GM18507 (cell line): ENCODE measurements at regions not wholly inside any gene's neighbourhood (a gene's known extent, or its start where the extent isn't known, plus 50 kb on each side); places are given as distances from the start of the nearest gene placed in this dataset.
"Not testable (repeated sequence)": the region's sequence is repeated elsewhere in the genome, so short reads cannot be mapped to it uniquely, and the experiment has no call there.

Experiments
- DNase-seq: peaks from one replicate; pipeline ENCODE4 v3.0.0; 2011; ENCODE audit warnings: low read depth; ENCODE audit not compliant: insufficient read length; ENCODE audit errors: extremely low spot score
- FAIRE-seq: peaks from 2 replicates; lab custom pipeline; 2011; peaks lifted over from hg19 to GRCh38; lab: Jason Lieb, UNC

DNA sequence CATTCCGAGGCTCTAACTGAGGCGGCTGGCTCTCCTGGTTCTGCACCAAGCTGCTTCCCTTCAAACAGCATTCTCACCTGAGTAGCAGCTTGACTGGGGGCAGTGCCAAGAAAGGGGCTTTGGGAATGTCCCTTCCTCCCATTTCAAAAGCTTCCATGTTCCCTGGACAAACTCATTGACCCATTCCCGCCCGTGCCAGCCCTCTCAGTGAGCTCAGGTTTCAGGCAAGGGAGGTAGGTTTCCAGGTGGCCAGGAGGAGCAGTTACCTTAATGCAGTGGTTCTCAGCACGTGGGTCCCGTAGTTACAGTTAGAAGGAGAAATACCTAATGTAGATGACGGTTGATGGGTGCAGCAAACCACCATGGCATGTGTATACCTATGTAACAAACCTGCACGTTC lies 135.2 kb downstream of the ELOVL4 start:
- FAIRE-seq (no peak), DNase-seq (no peak)

DNA sequence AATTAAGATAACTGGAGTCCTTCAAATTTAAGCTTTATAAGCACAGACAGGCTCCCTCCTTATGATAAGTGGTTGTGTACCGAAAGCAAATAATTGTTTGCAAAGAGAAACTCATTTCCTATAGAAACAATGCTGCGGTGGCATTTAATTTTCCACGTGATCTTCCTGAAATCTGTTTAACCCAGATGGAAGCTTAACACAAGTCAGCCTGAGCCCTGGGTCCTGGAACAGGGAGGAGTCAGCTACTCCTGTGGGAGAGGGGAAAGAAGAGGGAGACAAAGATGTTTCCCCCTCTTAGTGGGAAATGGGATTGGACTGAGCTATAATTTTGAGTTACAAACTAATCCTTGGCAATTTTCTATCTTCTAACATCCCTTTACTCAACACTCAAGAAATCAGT lies 136.5 kb downstream of the ELOVL4 start:
- no peak for FAIRE-seq
- no peak for DNase-seq

DNA sequence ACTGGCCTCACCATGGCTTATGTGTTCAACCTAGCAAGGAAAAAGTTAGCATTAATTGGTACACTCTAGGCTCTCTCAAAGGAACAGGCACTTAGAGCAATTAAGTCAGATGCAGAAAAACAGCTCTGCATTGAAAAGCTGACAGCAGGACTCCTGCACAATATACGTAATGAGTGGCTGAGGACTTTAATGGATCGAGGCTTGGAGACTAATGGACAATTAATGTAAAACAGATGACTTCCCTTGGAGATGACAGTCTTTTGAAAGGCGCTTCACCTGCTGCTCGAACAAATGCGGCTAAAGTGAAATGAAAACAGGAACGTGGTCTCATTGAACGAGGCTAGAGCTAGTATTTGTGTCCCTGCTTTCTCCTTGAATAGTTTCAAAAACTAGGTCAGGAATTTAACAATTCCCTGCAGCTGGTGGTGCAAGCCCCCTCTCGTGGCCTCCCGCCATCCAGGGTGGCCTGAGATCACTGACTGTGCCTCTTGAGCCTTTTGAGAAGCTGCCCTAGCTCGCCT lies 137.1 kb downstream of the ELOVL4 start:
- no peak for DNase-seq
- no peak for FAIRE-seq

DNA sequence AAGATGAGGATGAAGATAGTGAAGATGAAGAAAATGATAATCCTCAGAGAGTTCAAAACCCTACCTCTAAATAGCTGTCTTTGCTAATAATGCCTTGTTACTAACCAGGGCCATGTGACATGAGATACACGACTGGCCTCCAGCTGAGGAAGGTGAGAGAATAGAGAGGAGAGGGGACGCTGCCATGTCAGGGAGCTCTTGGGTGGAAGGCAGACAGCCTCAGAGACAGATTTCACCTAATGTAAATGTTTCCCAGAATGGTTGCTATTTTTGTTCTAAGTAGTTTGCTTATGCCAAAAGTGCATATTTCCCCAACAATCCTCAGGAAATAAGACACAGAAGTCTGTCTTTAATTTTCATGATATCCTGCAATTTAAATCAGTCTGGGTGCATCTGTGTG lies 138.4 kb downstream of the ELOVL4 start:
- DNase-seq, result no peak
- FAIRE-seq, result no peak

DNA sequence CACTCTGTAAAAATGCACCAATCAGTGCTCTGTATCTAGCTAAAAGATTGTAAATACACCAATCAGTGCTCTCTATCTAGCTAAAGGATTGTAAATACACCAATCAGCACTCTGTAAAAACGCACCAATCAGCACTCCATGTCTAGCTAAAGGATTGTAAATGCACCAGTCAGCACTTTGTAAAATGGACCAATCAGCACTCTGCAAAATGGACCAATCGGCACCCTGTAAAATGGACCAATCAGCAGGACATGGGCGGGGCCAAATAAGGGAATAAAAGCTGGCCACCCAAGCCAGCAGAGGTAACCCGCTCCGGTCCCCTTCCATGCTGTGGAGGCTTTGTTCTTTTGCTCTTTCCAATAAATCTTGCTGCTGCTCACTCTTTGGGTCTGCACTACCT lies 140.7 kb downstream of the ELOVL4 start:
- FAIRE-seq, DNase-seq: not testable (repeated sequence)

DNA sequence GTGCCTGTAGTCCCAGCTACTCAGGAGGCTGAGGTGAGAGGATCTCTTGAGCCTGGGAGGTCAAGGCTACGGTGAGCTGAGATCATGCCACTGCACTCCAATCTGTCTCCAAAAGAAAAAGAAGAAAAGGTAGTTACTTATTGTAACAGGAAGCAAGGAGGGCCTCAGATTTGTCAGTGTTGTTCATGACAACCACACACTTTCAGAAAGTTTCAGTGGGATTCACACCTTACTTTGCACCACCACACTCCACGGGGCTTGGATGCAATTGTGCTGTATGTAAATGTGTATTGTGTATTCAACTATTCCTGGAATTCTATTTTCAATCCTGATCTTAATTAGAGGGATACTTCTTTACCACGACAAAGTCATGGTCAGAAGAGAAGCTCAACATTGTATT lies 142.6 kb downstream of the ELOVL4 start:
- DNase-seq (no peak), FAIRE-seq (no peak)

DNA sequence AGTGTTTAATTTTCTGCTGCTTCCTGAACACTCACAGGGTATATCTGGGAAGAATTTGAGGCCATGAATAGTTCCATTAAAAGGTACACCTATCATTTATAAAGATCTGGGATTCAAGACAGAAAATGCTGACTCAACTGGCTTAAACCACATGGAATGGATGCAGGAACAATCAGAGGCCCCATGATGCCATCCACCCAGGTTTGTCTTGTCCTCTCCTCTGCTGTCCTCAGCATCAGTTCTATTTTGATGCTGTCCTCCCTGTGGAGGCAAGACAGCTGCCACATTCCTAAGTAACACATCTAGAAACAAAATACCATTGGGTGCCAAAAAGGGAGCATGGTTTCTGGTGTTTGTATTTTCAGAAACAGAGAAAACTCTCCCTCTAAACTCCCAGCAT lies 143.4 kb downstream of the ELOVL4 start:
- FAIRE-seq (no peak), DNase-seq (no peak)

DNA sequence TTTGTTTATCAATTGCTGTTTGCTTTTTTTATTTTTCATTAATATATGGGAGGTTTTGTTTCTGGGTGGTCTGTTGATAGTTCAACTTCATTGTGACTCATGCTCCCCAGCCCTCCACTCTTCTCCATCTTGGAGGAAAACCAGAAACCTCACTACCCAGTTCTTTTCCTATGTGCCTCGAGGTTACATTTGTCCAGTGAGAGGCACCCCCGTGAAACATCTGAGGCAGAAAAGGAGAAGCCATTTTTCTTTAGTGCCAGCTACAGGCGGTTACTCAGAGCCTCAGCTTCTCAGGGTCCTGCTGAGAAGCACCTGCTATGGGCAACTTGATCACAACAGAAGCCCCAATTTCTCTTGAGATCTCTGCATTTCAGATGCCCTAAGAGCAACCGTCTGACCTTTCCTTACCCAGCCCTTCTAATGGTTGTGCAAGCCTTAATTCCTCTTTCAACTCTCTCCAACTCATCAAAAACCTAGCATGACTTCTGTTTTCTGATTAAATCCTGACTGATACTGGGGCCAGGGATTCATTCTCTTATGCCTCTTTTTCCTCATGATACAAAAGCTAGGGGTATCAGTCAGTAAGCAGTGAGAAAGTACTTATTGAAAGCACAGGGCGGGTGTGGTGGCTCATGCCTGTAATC lies 144.6 kb downstream of the ELOVL4 start:
- no peak for FAIRE-seq
- no peak for DNase-seq

DNA sequence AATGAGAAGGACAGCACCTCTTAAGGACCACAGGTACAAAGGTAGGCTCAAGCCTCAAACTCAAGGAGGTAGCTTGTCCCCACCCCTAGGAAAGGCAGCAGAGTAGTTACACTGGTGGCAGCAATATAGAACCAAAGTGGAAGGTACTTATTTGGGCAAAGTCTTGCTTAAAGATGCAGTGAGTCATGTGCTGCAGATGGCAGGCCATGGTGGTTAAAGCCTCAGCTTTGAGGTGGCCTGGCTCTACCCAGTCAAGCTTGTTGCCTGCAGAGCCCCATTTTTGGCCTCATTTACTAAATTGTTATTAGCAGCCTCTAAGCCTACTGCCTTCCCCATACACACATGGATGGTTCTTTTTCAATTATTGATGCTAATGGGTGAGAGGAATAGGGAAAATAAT lies 146.0 kb downstream of the ELOVL4 start:
- DNase-seq, result no peak
- no peak for FAIRE-seq

DNA sequence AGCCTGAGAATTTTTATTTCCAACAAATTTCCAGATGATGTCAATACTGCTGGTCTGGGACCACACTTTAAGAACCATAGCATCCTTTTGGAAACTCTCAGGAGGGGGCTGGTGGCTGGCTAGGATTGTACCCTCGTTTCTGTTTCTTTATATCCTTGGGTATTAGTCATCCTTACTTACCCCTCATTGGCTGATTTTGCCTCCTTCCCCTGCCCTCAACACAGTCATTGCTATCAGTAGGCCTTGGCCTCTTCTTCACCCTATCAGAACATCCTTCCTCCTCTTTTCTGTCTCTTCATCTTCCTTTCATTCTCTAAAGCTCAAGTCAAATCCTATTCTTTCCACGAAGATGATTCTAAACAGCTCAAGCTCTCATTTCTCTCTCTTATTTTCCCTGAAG lies 148.5 kb downstream of the ELOVL4 start:
- DNase-seq (no peak), FAIRE-seq (no peak)

DNA sequence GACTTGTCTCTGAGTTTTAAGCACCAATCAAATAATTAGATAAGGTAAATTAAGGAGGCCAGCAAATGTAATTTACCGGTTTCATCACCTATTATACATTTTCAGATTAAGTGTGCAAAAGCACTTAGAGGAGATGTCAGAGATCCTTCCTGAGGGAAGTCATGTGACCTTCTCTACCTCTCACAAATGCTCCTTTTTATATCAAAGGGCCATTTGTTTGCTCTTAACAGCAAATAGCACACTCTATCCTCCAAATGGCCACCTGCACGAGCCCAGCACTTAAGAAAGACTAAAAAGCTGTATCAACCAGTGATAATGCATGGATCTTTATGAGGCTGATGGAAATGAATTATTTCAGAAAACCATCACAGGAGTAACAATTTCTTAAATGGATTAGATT lies 149.4 kb downstream of the ELOVL4 start:
- DNase-seq (no peak), FAIRE-seq (no peak)

DNA sequence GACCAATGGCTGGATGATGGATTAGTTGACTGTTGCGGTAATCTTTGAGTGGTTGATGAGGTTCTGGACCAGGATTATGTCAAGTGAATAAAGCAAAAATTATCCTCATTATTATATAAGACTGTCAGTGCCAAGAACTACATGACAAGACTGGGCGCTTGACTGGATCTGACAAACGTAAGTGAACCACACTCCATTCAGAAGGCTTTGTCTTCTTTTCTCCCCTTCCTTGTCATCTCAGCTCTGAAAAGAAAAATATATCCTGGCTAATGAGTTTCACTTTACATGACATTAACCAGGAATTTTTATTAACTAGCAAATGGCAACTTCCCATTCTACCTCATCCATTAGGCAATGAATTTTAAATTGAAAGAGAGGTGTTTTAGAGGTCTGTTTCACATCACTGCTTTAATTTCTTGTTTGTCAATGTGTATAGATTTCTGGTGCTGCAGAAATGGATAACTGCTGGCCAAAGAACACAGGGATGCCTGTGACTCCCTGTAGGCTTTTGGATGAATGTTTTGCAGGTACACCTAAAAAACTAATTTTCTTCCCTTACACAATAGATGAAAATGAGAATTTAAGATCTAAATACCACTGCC lies 150.1 kb downstream of the ELOVL4 start:
- DNase-seq, result no peak
- no peak for FAIRE-seq

DNA sequence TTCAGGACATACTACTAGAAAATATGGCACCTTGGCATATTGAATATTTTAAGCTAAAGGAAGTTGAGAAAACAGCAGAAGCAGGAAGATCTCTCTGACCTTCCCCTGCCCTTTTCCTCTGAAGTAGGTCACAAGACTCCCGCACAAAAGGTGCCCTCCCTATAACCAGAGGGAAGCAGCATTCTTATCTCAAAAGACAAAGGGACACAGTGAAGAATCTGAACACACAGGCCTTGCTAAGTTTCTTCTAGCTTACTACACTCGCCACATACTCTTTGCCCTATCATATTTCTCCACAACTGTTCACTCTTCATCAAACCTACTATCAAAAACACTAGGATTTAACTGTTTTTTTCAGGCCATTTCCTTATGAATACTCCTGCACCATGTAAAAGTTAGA lies 151.2 kb downstream of the ELOVL4 start:
- FAIRE-seq (no peak), DNase-seq (no peak)

DNA sequence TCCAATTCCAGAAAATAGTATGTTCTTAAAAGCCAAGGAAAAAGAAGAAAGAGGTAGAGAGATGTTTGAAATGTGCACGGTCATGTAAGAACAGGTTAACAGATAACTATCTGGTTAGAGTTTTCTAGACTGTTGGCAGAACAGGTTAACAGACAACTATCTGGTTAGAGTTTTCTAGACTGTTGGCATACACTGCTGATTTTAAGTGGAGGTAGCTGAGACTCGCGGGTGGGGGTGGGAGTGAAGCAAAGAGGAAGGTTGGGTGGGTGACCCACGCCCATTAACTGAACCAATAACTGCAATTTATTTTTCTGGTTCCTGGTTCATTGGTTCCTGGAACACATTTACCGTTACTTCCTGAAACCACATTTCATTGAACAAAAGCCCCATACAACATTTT lies 157.5 kb downstream of the ELOVL4 start:
- FAIRE-seq, result no peak
- no peak for DNase-seq

DNA sequence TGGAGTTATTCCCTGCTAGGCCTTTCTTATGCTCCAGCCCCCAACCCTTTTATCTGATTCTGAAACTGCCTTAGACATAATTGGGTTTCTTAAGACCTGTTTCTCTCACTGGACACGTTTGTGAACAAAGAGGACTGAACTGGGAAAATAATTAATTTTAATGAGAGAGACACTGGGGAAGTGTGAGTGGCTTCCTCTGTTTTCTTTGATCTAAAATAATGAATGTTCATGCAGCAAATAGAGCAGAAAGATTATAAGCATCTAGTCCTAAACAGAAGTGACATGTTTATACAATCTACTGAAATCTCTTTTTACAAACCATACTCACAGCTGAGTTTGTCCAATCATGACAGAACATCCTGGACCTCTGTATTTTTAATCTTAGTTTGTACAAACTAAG lies 157.6 kb downstream of the SH3BGRL2 start:
- DNase-seq, result no peak
- no peak for FAIRE-seq

DNA sequence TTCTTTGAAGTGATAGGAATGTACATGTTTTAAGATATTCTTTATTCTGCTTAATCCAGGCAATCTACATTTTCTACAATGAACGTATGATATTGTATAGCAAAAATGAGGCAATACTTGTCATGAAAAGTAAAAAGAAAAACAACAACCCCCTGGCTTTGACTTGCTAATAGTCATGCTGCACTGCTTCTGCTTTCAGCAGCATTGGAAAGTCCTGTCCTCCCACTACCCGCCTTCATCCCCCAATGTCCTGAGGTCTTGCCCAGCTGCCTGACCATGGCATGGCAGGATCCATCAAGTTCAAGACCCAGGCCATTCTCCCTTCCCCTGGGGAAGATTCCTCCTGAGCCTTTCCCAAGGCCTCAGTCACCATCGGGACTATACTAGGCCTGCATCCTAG lies 156.5 kb downstream of the SH3BGRL2 start:
- DNase-seq (no peak), FAIRE-seq (no peak)

DNA sequence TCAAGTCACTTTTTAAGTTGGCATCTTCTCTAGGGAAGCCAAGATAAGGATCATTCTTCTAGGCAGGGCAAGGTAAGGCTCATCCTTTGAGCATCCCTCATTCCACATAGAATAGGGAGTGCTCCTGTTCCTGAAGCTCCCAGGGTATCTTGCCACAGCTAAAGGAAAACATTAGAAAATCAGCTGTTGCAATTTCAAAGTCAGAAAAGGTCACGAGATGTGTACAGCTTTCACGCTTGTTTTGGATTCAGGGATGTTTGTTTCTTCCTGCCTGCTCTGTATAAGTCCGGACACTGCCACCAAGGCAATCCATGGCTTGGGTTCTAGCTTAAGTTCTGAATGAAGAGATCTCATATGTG lies 153.2 kb downstream of the SH3BGRL2 start:
- DNase-seq (no peak), FAIRE-seq (no peak)

DNA sequence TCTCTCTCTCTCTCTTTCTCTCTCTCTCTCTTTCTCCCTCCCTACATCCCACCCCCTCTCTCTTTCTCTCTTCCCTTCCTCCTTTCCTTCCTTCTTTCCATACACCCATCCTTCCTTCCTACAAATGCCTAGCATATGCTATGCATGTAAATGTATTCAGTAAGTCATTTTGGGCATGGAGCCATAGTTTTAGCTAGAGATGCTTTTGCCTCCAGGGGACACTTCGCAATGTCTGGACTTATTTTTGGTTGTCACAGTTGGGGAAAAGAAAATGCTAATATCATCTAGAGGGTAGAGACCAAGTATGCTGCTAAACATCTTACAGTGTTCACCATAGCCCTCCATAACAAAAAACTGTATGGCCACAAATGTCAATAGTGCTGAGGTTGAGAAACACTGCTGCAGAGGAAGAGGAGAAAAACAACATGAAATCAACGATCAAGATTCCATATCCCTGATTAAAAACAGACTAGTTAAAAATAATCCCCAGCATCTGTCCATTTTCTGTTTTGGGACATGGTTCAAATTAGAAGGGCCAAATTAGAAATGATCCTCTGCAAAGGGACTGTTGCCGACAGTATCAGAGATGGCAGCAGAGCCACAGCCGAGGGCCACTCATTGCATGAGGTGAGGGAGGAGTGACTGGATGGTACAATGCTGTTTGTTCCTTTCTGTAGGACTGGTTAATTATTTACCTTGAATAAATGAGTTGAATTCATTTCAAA lies 152.7 kb downstream of the SH3BGRL2 start:
- DNase-seq (no peak), FAIRE-seq (no peak)

DNA sequence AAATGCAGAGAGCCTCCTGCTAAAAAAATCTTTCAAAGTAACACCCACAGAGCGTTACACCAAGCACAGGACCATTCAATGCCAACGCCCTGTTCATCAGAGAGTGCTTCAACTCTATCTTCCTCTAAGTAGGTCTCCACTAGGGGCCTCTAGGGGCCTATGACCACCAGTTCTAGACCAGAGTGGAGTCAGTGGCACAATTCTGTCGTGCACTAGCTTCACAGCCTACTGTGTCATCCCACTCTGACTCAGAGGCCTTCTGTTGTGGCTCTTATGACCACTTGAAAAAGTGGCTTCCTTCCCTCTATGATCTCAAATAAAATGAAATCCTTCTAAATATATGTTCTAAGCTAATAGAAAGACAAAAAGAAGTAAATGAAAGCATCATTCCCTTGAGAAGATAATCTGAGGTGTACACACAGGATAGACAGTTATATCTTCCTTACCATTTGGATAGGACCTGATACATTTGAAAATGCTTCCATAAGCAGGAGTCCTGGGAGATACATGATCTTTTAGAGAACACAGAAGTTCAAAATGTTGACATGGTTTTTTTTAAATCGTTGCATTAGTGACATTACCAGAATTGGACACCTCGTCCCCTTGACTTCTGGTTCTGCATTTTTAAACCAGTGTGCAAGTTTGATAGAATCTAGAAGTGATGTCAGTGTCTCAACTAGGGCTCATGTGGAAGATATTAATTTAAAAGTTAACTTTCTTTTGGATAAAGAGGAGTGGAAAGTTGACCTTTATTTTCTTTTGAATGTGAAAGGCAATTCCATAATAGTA lies 151.9 kb downstream of the SH3BGRL2 start:
- no peak for FAIRE-seq

DNA sequence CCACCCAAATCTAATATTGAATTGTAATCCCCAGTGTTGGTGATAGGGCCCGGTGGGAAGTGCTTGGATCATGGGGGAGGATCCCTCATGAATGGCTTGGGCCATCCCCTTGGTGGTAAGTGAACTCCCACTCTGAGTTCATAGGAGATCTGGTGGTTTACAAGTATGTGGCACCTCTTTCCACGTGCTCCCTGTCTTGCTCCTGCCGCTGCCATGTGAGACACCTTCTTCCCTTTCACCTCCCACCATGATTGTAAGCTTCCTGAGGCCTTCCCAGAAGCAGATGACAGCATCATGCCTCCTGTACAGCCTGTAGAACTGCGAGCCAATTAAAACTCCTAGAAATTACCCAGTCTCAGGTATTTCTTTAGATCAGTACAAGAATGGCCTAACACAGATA lies 150.8 kb downstream of the SH3BGRL2 start:
- FAIRE-seq (no peak), DNase-seq (no peak)

More for the DNA sequence above, 151.9 kb downstream of the SH3BGRL2 start:
- DNase-seq, result no peak
